BLaER1 (cell line): ENCODE measurements at regions not wholly inside any gene's neighbourhood (a gene's known extent, or its start where the extent isn't known, plus 50 kb on each side); places are given as distances from the start of the nearest gene placed in this dataset.
A peak's percentile ranks its signal among the peaks of the same experiment; 100 is the strongest.
"Not testable (repeated sequence)": the region's sequence is repeated elsewhere in the genome, so short reads cannot be mapped to it uniquely, and the experiment has no call there.

ENCODE experiments used
- H3K27ac ChIP-seq: shearing (Covaris generic); formaldehyde crosslinking; 2 replicates; pipeline ENCODE4 v1.8.1; 2022
- H3K27me3 ChIP-seq: shearing (Covaris generic); formaldehyde crosslinking; 2 replicates; pipeline ENCODE4 v1.8.1; 2022
- H3K36me3 ChIP-seq: shearing (Covaris generic); formaldehyde crosslinking; 2 replicates; pipeline ENCODE4 v1.8.1; 2022
- H3K4me1 ChIP-seq: shearing (Covaris generic); formaldehyde crosslinking; 2 replicates; pipeline ENCODE4 v1.8.1; 2022
- H3K4me2 ChIP-seq: shearing (Covaris generic); formaldehyde crosslinking; 2 replicates; pipeline ENCODE4 v1.8.1; 2022
- H3K4me3 ChIP-seq: shearing (Covaris generic); formaldehyde crosslinking; 2 replicates; pipeline ENCODE4 v1.8.1; 2022
- H3K9ac ChIP-seq: shearing (Covaris generic); formaldehyde crosslinking; 2 replicates; pipeline ENCODE4 v1.8.1; 2022
- H3K9me3 ChIP-seq: shearing (Covaris generic); formaldehyde crosslinking; 2 replicates; pipeline ENCODE4 v1.8.1; 2022
- H4K20me1 ChIP-seq: shearing (Covaris generic); formaldehyde crosslinking; 2 replicates; pipeline ENCODE4 v1.8.1; 2022
- Cebpa-rat ChIP-seq: shearing (Covaris generic); IDR thresholded peaks from 2 replicates; pipeline ENCODE4 v1.8.1; 2022

GRCh38 chr22:27073601-27074425 is 416.4 kb downstream of the MIAT start:
- H3K4me3 ChIP-seq, result no peak overlapping the region
- no peak overlapping the region for H3K27ac ChIP-seq
- no peaks in the 10 kb centered on the region for H3K36me3 ChIP-seq
- peaks cover 47% of the 10 kb centered on the region for H3K27me3 ChIP-seq
- no peak for TF ChIP-seq Cebpa-rat
- no peak overlapping the region for H3K9ac ChIP-seq
- no peak overlapping the region for H3K4me2 ChIP-seq
- H3K4me1 ChIP-seq, result peaks cover 26% of the 10 kb centered on the region
- H4K20me1 ChIP-seq, result peaks cover 47% of the 10 kb centered on the region
- H3K9me3 ChIP-seq, result no peaks in the 10 kb centered on the region

- Histone ChIP-seq H3K4me3 (no peak overlapping the region), H3K27ac (no peak overlapping the region), H3K36me3 (no peaks in the 10 kb centered on the region), H3K9me3 (no peaks in the 10 kb centered on the region), H4K20me1 (peaks cover 56% of the 10 kb centered on the region), H3K27me3 (peaks cover 52% of the 10 kb centered on the region), H3K4me2 (peak overlapping the region; percentile 56), H3K4me1 (peaks cover 29% of the 10 kb centered on the region), H3K9ac (no peak overlapping the region)
- no peak for TF ChIP-seq Cebpa-rat
Observed at GRCh38 chr22:27075028-27075678, 417.8 kb downstream of the MIAT start.

- Histone ChIP-seq H3K9me3 (no peaks in the 10 kb centered on the region), H3K36me3 (no peaks in the 10 kb centered on the region), H3K4me2 (peak overlapping the region; percentile 56), H3K4me3 (no peak overlapping the region), H4K20me1 (peaks cover 58% of the 10 kb centered on the region), H3K27me3 (peaks cover 52% of the 10 kb centered on the region), H3K4me1 (peaks cover 29% of the 10 kb centered on the region), H3K9ac (no peak overlapping the region), H3K27ac (no peak overlapping the region)
- no peak for TF ChIP-seq Cebpa-rat
Observed at GRCh38 chr22:27075891-27076290, 418.5 kb downstream of the MIAT start.

GRCh38 chr22:27078064-27078463 is 420.7 kb downstream of the MIAT start:
- not testable (repeated sequence) for H3K27ac ChIP-seq, H3K4me2 ChIP-seq, H3K4me3 ChIP-seq, H3K9me3 ChIP-seq, H3K36me3 ChIP-seq, H3K9ac ChIP-seq
- H3K27me3 ChIP-seq, result peaks cover 48% of the 10 kb centered on the region
- H4K20me1 ChIP-seq, result peaks cover 54% of the 10 kb centered on the region
- H3K4me1 ChIP-seq, result peaks cover 32% of the 10 kb centered on the region

GRCh38 chr22:27080036-27080578 is 422.7 kb downstream of the MIAT start:
- Histone ChIP-seq H3K36me3 (no peaks in the 10 kb centered on the region), H3K4me1 (peaks cover 34% of the 10 kb centered on the region), H3K9me3 (no peaks in the 10 kb centered on the region), H3K9ac (no peak overlapping the region), H3K4me2 (no peak overlapping the region), H3K4me3 (no peak overlapping the region), H4K20me1 (peaks cover 37% of the 10 kb centered on the region), H3K27me3 (peaks cover 27% of the 10 kb centered on the region), H3K27ac (no peak overlapping the region)
- TF ChIP-seq Cebpa-rat, result no peak

- H4K20me1 ChIP-seq, result peaks cover 29% of the 10 kb centered on the region
- no peaks in the 10 kb centered on the region for H3K9me3 ChIP-seq
Observed at GRCh38 chr22:27080863-27081262, 423.5 kb downstream of the MIAT start.

GRCh38 chr22:27083610-27084009 is 426.2 kb downstream of the MIAT start:
- H3K4me2 ChIP-seq, result no peak overlapping the region
- peaks cover 7% of the 10 kb centered on the region; the same call in 1 of the 2 replicates for H3K27me3 ChIP-seq
- H4K20me1 ChIP-seq, result peaks cover 16% of the 10 kb centered on the region; the same call in 1 of the 2 replicates
- H3K9ac ChIP-seq, result no peak overlapping the region
- no peaks in the 10 kb centered on the region for H3K36me3 ChIP-seq
- no peak overlapping the region for H3K27ac ChIP-seq
- H3K4me3 ChIP-seq, result no peak overlapping the region
- no peaks in the 10 kb centered on the region for H3K9me3 ChIP-seq
- no peak for TF ChIP-seq Cebpa-rat
- peaks cover 10% of the 10 kb centered on the region; the same call in 1 of the 2 replicates for H3K4me1 ChIP-seq

More at GRCh38 chr22:27080863-27081262, 423.5 kb downstream of the MIAT start:
- Histone ChIP-seq H3K4me1 (peaks cover 28% of the 10 kb centered on the region), H3K9ac (no peak overlapping the region), H3K36me3 (no peaks in the 10 kb centered on the region), H3K4me2 (no peak overlapping the region), H3K27ac (no peak overlapping the region), H3K4me3 (no peak overlapping the region), H3K27me3 (peaks cover 25% of the 10 kb centered on the region)
- no peak for TF ChIP-seq Cebpa-rat

- H3K27me3 ChIP-seq, result peaks cover 2% of the 10 kb centered on the region; the same call in 1 of the 2 replicates
- peaks cover 5% of the 10 kb centered on the region; the same call in 1 of the 2 replicates for H3K4me1 ChIP-seq
- H4K20me1 ChIP-seq, result peaks cover 14% of the 10 kb centered on the region; the same call in 1 of the 2 replicates
- H3K4me2 ChIP-seq, result no peak overlapping the region
- no peaks in the 10 kb centered on the region for H3K36me3 ChIP-seq
- H3K4me3 ChIP-seq, result no peak overlapping the region
- H3K9ac ChIP-seq, result no peak overlapping the region
- H3K27ac ChIP-seq, result no peak overlapping the region
- H3K9me3 ChIP-seq, result no peaks in the 10 kb centered on the region
- TF ChIP-seq Cebpa-rat, result no peak
Observed at GRCh38 chr22:27084130-27084529, 426.7 kb downstream of the MIAT start.

- no peak for TF ChIP-seq Cebpa-rat
- no peak overlapping the region for H3K9ac ChIP-seq
- H4K20me1 ChIP-seq, result peaks cover 5% of the 10 kb centered on the region; the same call in 1 of the 2 replicates
- no peaks in the 10 kb centered on the region for H3K9me3 ChIP-seq
- H3K27me3 ChIP-seq, result no peaks in the 10 kb centered on the region
- H3K27ac ChIP-seq, result no peak overlapping the region
- peaks cover 5% of the 10 kb centered on the region; the same call in 1 of the 2 replicates for H3K4me1 ChIP-seq
- H3K4me2 ChIP-seq, result no peak overlapping the region
- H3K36me3 ChIP-seq, result no peaks in the 10 kb centered on the region
- H3K4me3 ChIP-seq, result no peak overlapping the region
Observed at GRCh38 chr22:27086080-27087044, 429.0 kb downstream of the MIAT start.
